ENCODE measurements at regions not wholly inside any gene's neighbourhood (a gene's known extent, or its start where the extent isn't known, plus 50 kb on each side); places are given as distances from the start of the nearest gene placed in this dataset.

GRCh38 chr10:125491381-125491780 is 191.6 kb downstream of the TEX36 start:
- Histone ChIP-seq H2AFZ (ENCODE audit: control insufficient read depth, low read length) (no peak overlapping the region), H3K4me3 (ENCODE audit: control insufficient read depth in 2 of 3, extremely low read depth in 1 of 3, insufficient read depth in 2 of 3, low read depth in 1 of 3, low read length in 3 of 3) (no peak overlapping the region), H3K79me2 (ENCODE audit: control insufficient read depth, insufficient read depth, low read length) (no peaks in the 10 kb centered on the region), H4K20me1 (ENCODE audit: control insufficient read depth, extremely low read depth, insufficient read depth, low read length) (no peaks in the 10 kb centered on the region), H3K9ac (ENCODE audit: control insufficient read depth, extremely low read depth, insufficient read depth, low read length) (no peak overlapping the region), H3K9me1 (ENCODE audit: control insufficient read depth, extremely low read depth, insufficient read depth, low read length) (no peaks in the 10 kb centered on the region), H3K4me1 (ENCODE audit: control insufficient read depth, extremely low read depth, insufficient read depth, low read length) (no peaks in the 10 kb centered on the region), H3K9me3 (ENCODE audit: control insufficient read depth, low read depth, low read length) (no peaks in the 10 kb centered on the region), H3K27me3 (ENCODE audit: control insufficient read depth, extremely low read depth, insufficient read depth, low read length) (no peaks in the 10 kb centered on the region), H3K27ac (ENCODE audit: control insufficient read depth, insufficient read depth, low read length) (no peak overlapping the region), H3K4me2 (ENCODE audit: control insufficient read depth, extremely low read depth, insufficient read depth, low read depth, low read length) (no peak overlapping the region), H3K36me3 (ENCODE audit: control insufficient read depth in 2 of 2, extremely low read depth in 1 of 2, insufficient read depth in 2 of 2, low read length in 2 of 2) (no peaks in the 10 kb centered on the region)
- FAIRE-seq = no peak
- dilution Hi-C loops (cut with MboI; ENCODE audit: extremely low pct_ligation_motif_present, low sequenced_read_pairs) = no loop called here
- no peak for TF ChIP-seq CTCF (optimal IDR thresholded peaks at IDR 0.05 in 1 of 3, IDR thresholded peaks at IDR 0.05 in 1 of 3, conservative IDR thresholded peaks at IDR 0.05 in 1 of 3; ENCODE audit: extremely low read depth in 1 of 3, insufficient read depth in 2 of 3, low read length in 3 of 3)
- no peak for TF ChIP-seq EZH2 (IDR thresholded peaks at IDR 0.05; ENCODE audit: low read length)
- DNase-seq (ENCODE audit: low read depth, low spot score) = no peak

GRCh38 chr10:125489731-125490130 is 193.2 kb downstream of the TEX36 start:
- no peaks in the 10 kb centered on the region for H4K20me1 ChIP-seq (ENCODE audit: control insufficient read depth, extremely low read depth, insufficient read depth, low read length)
- no peak overlapping the region for H3K4me2 ChIP-seq (ENCODE audit: control insufficient read depth, extremely low read depth, insufficient read depth, low read depth, low read length)
- H3K27me3 ChIP-seq (ENCODE audit: control insufficient read depth, extremely low read depth, insufficient read depth, low read length) = no peaks in the 10 kb centered on the region
- dilution Hi-C loops (cut with MboI; ENCODE audit: extremely low pct_ligation_motif_present, low sequenced_read_pairs) = no loop called here
- no peak for TF ChIP-seq EZH2 (IDR thresholded peaks at IDR 0.05; ENCODE audit: low read length)
- no peaks in the 10 kb centered on the region for H3K9me3 ChIP-seq (ENCODE audit: control insufficient read depth, low read depth, low read length)
- H3K4me1 ChIP-seq (ENCODE audit: control insufficient read depth, extremely low read depth, insufficient read depth, low read length) = no peaks in the 10 kb centered on the region
- H3K36me3 ChIP-seq (ENCODE audit: control insufficient read depth in 2 of 2, extremely low read depth in 1 of 2, insufficient read depth in 2 of 2, low read length in 2 of 2) = no peaks in the 10 kb centered on the region
- FAIRE-seq = no peak
- H3K9ac ChIP-seq (ENCODE audit: control insufficient read depth, extremely low read depth, insufficient read depth, low read length) = no peak overlapping the region
- no peak for DNase-seq (ENCODE audit: low read depth, low spot score)
- no peaks in the 10 kb centered on the region for H3K79me2 ChIP-seq (ENCODE audit: control insufficient read depth, insufficient read depth, low read length)
- no peak overlapping the region for H3K27ac ChIP-seq (ENCODE audit: control insufficient read depth, insufficient read depth, low read length)
- no peak overlapping the region for H3K4me3 ChIP-seq (ENCODE audit: control insufficient read depth in 2 of 3, extremely low read depth in 1 of 3, insufficient read depth in 2 of 3, low read depth in 1 of 3, low read length in 3 of 3)
- no peak overlapping the region for H2AFZ ChIP-seq (ENCODE audit: control insufficient read depth, low read length)
- no peaks in the 10 kb centered on the region for H3K9me1 ChIP-seq (ENCODE audit: control insufficient read depth, extremely low read depth, insufficient read depth, low read length)

GRCh38 chr10:125485665-125486064 is 197.3 kb downstream of the TEX36 start:
- Histone ChIP-seq H3K4me3 (ENCODE audit: control insufficient read depth in 2 of 3, extremely low read depth in 1 of 3, insufficient read depth in 2 of 3, low read depth in 1 of 3, low read length in 3 of 3) (no peak overlapping the region), H2AFZ (ENCODE audit: control insufficient read depth, low read length) (no peak overlapping the region), H3K9me1 (ENCODE audit: control insufficient read depth, extremely low read depth, insufficient read depth, low read length) (no peaks in the 10 kb centered on the region), H4K20me1 (ENCODE audit: control insufficient read depth, extremely low read depth, insufficient read depth, low read length) (no peaks in the 10 kb centered on the region), H3K4me1 (ENCODE audit: control insufficient read depth, extremely low read depth, insufficient read depth, low read length) (no peaks in the 10 kb centered on the region), H3K9ac (ENCODE audit: control insufficient read depth, extremely low read depth, insufficient read depth, low read length) (no peak overlapping the region), H3K27ac (ENCODE audit: control insufficient read depth, insufficient read depth, low read length) (no peak overlapping the region), H3K36me3 (ENCODE audit: control insufficient read depth in 2 of 2, extremely low read depth in 1 of 2, insufficient read depth in 2 of 2, low read length in 2 of 2) (no peaks in the 10 kb centered on the region), H3K79me2 (ENCODE audit: control insufficient read depth, insufficient read depth, low read length) (no peaks in the 10 kb centered on the region), H3K27me3 (ENCODE audit: control insufficient read depth, extremely low read depth, insufficient read depth, low read length) (peaks cover 3% of the 10 kb centered on the region), H3K4me2 (ENCODE audit: control insufficient read depth, extremely low read depth, insufficient read depth, low read depth, low read length) (no peak overlapping the region), H3K9me3 (ENCODE audit: control insufficient read depth, low read depth, low read length) (no peaks in the 10 kb centered on the region)
- FAIRE-seq (no peak), DNase-seq (ENCODE audit: low read depth, low spot score) (no peak)
- TF ChIP-seq EZH2 (IDR thresholded peaks at IDR 0.05; ENCODE audit: low read length) = no peak
- TF ChIP-seq CTCF (optimal IDR thresholded peaks at IDR 0.05 in 1 of 3, IDR thresholded peaks at IDR 0.05 in 1 of 3, conservative IDR thresholded peaks at IDR 0.05 in 1 of 3; ENCODE audit: extremely low read depth in 1 of 3, insufficient read depth in 2 of 3, low read length in 3 of 3) = no peak
- dilution Hi-C loops (cut with MboI; ENCODE audit: extremely low pct_ligation_motif_present, low sequenced_read_pairs) = no loop called here

All from keratinocyte (primary cell).